ENCODE measurements at regions not wholly inside any gene's neighbourhood (a gene's known extent, or its start where the extent isn't known, plus 50 kb on each side); places are given as distances from the start of the nearest gene placed in this dataset.

DNA sequence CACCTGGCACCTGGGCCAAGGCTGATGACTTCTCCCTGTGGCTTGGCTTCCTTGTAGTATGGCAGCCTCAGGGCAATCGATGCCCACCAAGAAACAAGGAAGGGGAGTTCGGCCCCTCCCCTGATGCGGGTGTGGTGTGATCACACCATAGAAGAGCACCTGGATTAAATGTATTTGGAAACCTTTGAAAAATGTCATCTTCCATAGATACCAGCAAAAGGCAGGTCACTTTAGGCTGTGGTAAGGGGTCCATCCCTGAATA lies 198.2 kb downstream of the CYP26B1 start:
- intact Hi-C loops (cut with micrococcal nuclease; ENCODE audit: unreplicated experiment): no loop called here
- Mint-ChIP-seq H3K27me3 (ENCODE audit: unreplicated experiment) (peaks cover under 1% of the 10 kb centered on the region), H3K4me1 (ENCODE audit: low read depth, unreplicated experiment) (peaks cover 19% of the 10 kb centered on the region), H3K9me3 (ENCODE audit: low read depth, unreplicated experiment) (no peaks in the 10 kb centered on the region), H3K4me3 (ENCODE audit: low read depth, unreplicated experiment) (no peak overlapping the region), H3K27ac (ENCODE audit: unreplicated experiment) (no peak overlapping the region), H3K36me3 (ENCODE audit: insufficient read depth, unreplicated experiment) (no peaks in the 10 kb centered on the region)
- no TSS peak for BruUV-seq (replicated peaks)
- CTCF ChIA-PET: no interaction called here
- TF ChIP-seq, protein P1, sequence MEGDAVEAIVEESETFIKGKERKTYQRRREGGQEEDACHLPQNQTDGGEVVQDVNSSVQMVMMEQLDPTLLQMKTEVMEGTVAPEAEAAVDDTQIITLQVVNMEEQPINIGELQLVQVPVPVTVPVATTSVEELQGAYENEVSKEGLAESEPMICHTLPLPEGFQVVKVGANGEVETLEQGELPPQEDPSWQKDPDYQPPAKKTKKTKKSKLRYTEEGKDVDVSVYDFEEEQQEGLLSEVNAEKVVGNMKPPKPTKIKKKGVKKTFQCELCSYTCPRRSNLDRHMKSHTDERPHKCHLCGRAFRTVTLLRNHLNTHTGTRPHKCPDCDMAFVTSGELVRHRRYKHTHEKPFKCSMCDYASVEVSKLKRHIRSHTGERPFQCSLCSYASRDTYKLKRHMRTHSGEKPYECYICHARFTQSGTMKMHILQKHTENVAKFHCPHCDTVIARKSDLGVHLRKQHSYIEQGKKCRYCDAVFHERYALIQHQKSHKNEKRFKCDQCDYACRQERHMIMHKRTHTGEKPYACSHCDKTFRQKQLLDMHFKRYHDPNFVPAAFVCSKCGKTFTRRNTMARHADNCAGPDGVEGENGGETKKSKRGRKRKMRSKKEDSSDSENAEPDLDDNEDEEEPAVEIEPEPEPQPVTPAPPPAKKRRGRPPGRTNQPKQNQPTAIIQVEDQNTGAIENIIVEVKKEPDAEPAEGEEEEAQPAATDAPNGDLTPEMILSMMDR (IDR thresholded peaks at IDR 0.05; ENCODE audit: unreplicated experiment): no peak
- DNase-seq: no peak

DNA sequence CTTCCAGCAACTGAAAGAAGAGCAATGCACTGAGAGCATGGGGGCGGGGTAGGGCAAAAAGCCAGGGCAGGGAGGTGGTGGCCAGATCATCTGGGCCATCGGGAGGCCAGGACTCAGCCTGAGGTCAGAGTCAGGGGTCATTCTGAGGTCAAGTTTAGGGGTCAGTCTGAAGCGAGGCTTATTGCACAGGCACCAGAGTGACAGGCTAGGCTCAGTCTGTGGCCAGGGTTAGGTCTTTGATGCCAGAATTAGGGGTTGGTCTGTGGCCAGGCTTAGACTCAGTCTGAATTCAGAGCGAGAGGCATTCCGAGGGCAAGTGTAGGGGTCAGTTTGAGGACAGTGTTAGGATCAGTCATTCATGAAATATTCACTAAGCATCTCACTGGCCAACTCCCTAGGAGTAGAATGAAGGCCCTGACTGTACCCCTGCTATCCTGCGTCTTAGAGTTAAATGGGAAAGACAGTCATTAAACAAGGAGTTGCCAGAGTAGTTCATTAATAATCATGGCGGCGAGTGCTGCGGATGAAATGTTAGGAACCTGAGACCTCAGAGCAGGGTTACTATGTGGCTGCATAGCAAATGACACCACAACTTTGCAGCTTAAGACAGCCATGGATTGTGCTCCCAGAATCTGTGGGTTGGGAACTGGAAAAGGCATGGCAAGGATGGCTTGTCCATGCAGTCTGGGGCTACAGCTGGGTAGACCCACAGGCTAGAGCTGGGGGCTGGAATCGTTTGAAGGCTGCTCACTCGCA lies 198.7 kb downstream of the CYP26B1 start:
- H3K4me3 Mint-ChIP-seq (ENCODE audit: low read depth, unreplicated experiment): no peak overlapping the region
- H3K4me1 Mint-ChIP-seq (ENCODE audit: low read depth, unreplicated experiment): peaks cover 19% of the 10 kb centered on the region
- BruUV-seq (replicated peaks): no TSS peak
- intact Hi-C loops (cut with micrococcal nuclease; ENCODE audit: unreplicated experiment): no loop called here
- DNase-seq: no peak
- no peak overlapping the region for H3K27ac Mint-ChIP-seq (ENCODE audit: unreplicated experiment)
- H3K9me3 Mint-ChIP-seq (ENCODE audit: low read depth, unreplicated experiment): no peaks in the 10 kb centered on the region
- CTCF ChIA-PET: no interaction called here
- H3K36me3 Mint-ChIP-seq (ENCODE audit: insufficient read depth, unreplicated experiment): no peaks in the 10 kb centered on the region
- TF ChIP-seq, protein P1 (IDR thresholded peaks at IDR 0.05; ENCODE audit: unreplicated experiment): no peak
- H3K27me3 Mint-ChIP-seq (ENCODE audit: unreplicated experiment): peaks cover 5% of the 10 kb centered on the region

DNA sequence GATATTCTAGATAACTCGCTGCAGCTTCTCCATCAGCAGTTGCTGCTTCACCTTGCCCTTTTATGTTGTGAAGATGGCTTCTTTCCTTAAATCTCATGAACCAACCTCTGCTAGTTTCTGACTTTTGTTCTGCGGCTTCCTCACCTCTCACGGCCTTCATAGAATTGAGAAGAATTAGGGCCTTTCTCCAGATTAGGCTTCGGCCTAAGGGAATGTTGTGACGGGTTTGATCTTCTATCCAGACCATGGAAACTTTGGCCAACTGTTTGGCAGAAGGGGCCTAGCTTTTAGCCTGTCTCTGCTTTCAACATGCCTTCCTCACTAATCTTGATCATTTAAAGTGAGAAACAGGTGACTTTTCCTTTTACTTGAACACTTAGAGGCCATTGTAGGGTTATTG lies 199.9 kb downstream of the CYP26B1 start:
- no peak overlapping the region for H3K4me3 Mint-ChIP-seq (ENCODE audit: low read depth, unreplicated experiment)
- no peaks in the 10 kb centered on the region for H3K9me3 Mint-ChIP-seq (ENCODE audit: low read depth, unreplicated experiment)
- no TSS peak for BruUV-seq (replicated peaks)
- H3K4me1 Mint-ChIP-seq (ENCODE audit: low read depth, unreplicated experiment): peaks cover 10% of the 10 kb centered on the region
- intact Hi-C loops (cut with micrococcal nuclease; ENCODE audit: unreplicated experiment): no loop called here
- peaks cover 16% of the 10 kb centered on the region for H3K27me3 Mint-ChIP-seq (ENCODE audit: unreplicated experiment)
- no peaks in the 10 kb centered on the region for H3K36me3 Mint-ChIP-seq (ENCODE audit: insufficient read depth, unreplicated experiment)
- H3K27ac Mint-ChIP-seq (ENCODE audit: unreplicated experiment): no peak overlapping the region
- CTCF ChIA-PET: no interaction called here
- DNase-seq: no peak
- TF ChIP-seq, protein P1 (IDR thresholded peaks at IDR 0.05; ENCODE audit: unreplicated experiment): no peak

DNA sequence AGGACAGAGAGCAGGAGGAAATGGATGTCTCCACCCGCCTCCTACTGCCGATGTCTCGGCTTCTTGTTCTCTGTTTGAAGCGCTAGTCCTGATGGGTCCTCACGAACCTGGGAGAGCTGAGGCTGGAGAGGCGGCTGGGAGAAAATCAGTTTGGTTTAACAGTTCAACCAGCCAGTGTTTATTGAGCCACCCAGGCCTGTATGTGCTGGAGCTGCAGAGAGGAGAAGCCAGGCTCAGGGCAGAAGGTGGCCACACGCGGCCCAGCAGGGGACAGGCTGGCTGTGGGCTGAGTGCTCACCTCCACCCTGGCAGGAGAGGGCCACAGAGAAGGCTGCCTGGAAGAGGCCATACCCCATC lies 202.1 kb downstream of the CYP26B1 start:
- H3K27me3 Mint-ChIP-seq (ENCODE audit: unreplicated experiment): peaks cover 24% of the 10 kb centered on the region
- no peak for DNase-seq
- no peaks in the 10 kb centered on the region for H3K4me1 Mint-ChIP-seq (ENCODE audit: low read depth, unreplicated experiment)
- intact Hi-C loops (cut with micrococcal nuclease; ENCODE audit: unreplicated experiment): no loop called here
- H3K27ac Mint-ChIP-seq (ENCODE audit: unreplicated experiment): no peak overlapping the region
- TF ChIP-seq, protein P1 (IDR thresholded peaks at IDR 0.05; ENCODE audit: unreplicated experiment): no peak
- H3K36me3 Mint-ChIP-seq (ENCODE audit: insufficient read depth, unreplicated experiment): no peaks in the 10 kb centered on the region
- CTCF ChIA-PET: no interaction called here
- no TSS peak for BruUV-seq (replicated peaks)
- H3K4me3 Mint-ChIP-seq (ENCODE audit: low read depth, unreplicated experiment): no peak overlapping the region
- no peaks in the 10 kb centered on the region for H3K9me3 Mint-ChIP-seq (ENCODE audit: low read depth, unreplicated experiment)

Data from Calu3 (cell line).